Spleen (tissue), 11 donors: ENCODE measurements at regions not wholly inside any gene's neighbourhood (a gene's known extent, or its start where the extent isn't known, plus 50 kb on each side); places are given as distances from the start of the nearest gene placed in this dataset.

Experiments used
- DNase-seq: peaks from one replicate; pipeline ENCODE4 v3.0.0-alpha.2; 2020
- H3K27ac ChIP-seq, 8 donors: fragments of 200-600 bp; sonication (generic) in 7 of 8; 1 replicate in 4 of 8; 2 replicates in 4 of 8; pipeline versions ENCODE4 v1.5.0 to v1.8.0; 2016 to 2021; ENCODE audit warnings: inconsistent platforms in 4 of 8, mild to moderate bottlenecking in 4 of 8, moderate library complexity in 1 of 8
- H3K27me3 ChIP-seq, 7 donors: fragments of 200-600 bp; sonication (generic) in 6 of 7; replicated peaks in 1 of 7; 1 replicate in 4 of 7; 2 replicates in 3 of 7; pipeline versions ENCODE4 v1.5.0 to v1.8.0; 2016 to 2021; ENCODE audit warnings: inconsistent platforms in 3 of 7, mild to moderate bottlenecking in 1 of 7
- H3K36me3 ChIP-seq, 6 donors: fragments of 200-600 bp; sonication (generic) in 5 of 6; 1 replicate in 4 of 6; 2 replicates in 2 of 6; pipeline versions ENCODE4 v1.5.0 to v1.8.0; 2016 to 2021; ENCODE audit warnings: inconsistent platforms in 2 of 6
- H3K4me1 ChIP-seq, 6 donors: fragments of 200-600 bp; sonication (generic) in 5 of 6; 1 replicate in 3 of 6; 2 replicates in 3 of 6; pipeline versions ENCODE4 v1.5.0 to v1.8.0; 2016 to 2021; ENCODE audit warnings: inconsistent platforms in 3 of 6
- H3K4me3 ChIP-seq, 8 donors: fragments of 200-600 bp; sonication (generic) in 7 of 8; 1 replicate in 4 of 8; 2 replicates in 4 of 8; pipeline versions ENCODE4 v1.5.0 to v1.8.0; 2016 to 2021; ENCODE audit warnings: inconsistent platforms in 4 of 8, mild to moderate bottlenecking in 4 of 8, moderate library complexity in 2 of 8
- H3K9me3 ChIP-seq, 8 donors: fragments of 200-600 bp; sonication (generic) in 7 of 8; 1 replicate in 4 of 8; 2 replicates in 4 of 8; pipeline versions ENCODE4 v1.5.0 to v1.8.0; 2016 to 2021; ENCODE audit warnings: inconsistent platforms in 4 of 8
- CTCF ChIP-seq, 11 experiments: fragments of 200-600 bp in 7 of 11; fragments of 450-650 bp in 4 of 11; sonication (generic) in 4 of 11; IDR thresholded peaks in 8 of 11; conservative IDR thresholded peaks in 3 of 11; 1 replicate in 7 of 11; 2 replicates in 4 of 11; pipeline versions ENCODE4 v1.4.0 to v1.8.0; 2016 to 2021; ENCODE audit warnings: antibody characterized with exemption in 11 of 11, inconsistent platforms in 4 of 11, mild to moderate bottlenecking in 1 of 11
- POLR2A ChIP-seq, 3 donors: fragments of 450-650 bp; IDR thresholded peaks; one replicate each; pipeline ENCODE4 v1.5.1; 2017; ENCODE audit warnings: antibody characterized with exemption in 3 of 3, mild to moderate bottlenecking in 1 of 3
- POLR2AphosphoS5 ChIP-seq, 3 donors: sonication (generic); formaldehyde crosslinking; IDR thresholded peaks; one replicate each; pipeline ENCODE4 v1.5.1; 2017; ENCODE audit warnings: antibody characterized with exemption in 3 of 3
- WGBS, 5 donors: extraction: QIAGEN DNeasy Blood & Tissue Kit in 3 of 5; methylation state at CpG; one replicate each; pipeline versions ENCODE4 v1.1.5 to v1.1.7; 2013 to 2018; 5-methylcytosine and 5-hydroxymethylcytosine counted together
- intact Hi-C: fragments of 100-400 bp; cut with DNase I; formaldehyde crosslinking; loops from one replicate; pipeline ENCODE4 v1.15.0; 2023; ENCODE audit warnings: low total_unique reads
- donor health status: healthy with polysubstance abuse.
- donor health status: DM: no; HTN: no; CAD: no; lungs with moderate emphysema.
- donor health status: DM: no; HTN: no; CAD: no.
- donor health status: Bipolar disorder and iron deficiency.
- donor health status: healthy.
- donor health status: DM: no; HTN: no; CAD: no.
- donor health status: DM: yes; HTN: yes; CAD: no.

GRCh38 chr3:153042088-153042487, 119.9 kb upstream of the RAP2B start:
- 39 to 97% (median 78%) methylated on average over 1 of the region's 1 CpG for WGBS, 5 donors
- no peak for TF ChIP-seq CTCF (IDR thresholded peaks at IDR 0.05 in 8 of 11, conservative IDR thresholded peaks at IDR 0.05 in 3 of 11)
- no peak for TF ChIP-seq POLR2AphosphoS5 (IDR thresholded peaks at IDR 0.05)
- TF ChIP-seq POLR2A (IDR thresholded peaks at IDR 0.05): no peak
- H3K36me3 ChIP-seq: no peaks in the 10 kb centered on the region
- peaks cover 0 to 12% (median 7%) of the 10 kb centered on the region in 6 donors for H3K4me1 ChIP-seq
- intact Hi-C loops: loop anchor here (5.0 to 10.0 kb wide), 2 partner anchors 553 to 725 kb away; no protein-coding TSS in a partner anchor
- DNase-seq: no peak
- no peaks in the 10 kb centered on the region for H3K9me3 ChIP-seq
- H3K4me3 ChIP-seq: no peak overlapping the region
- H3K27ac ChIP-seq: no peak overlapping the region
- H3K27me3 ChIP-seq: peaks cover 0 to 4% (median 0%) of the 10 kb centered on the region in 7 donors

GRCh38 chr3:153043729-153044328, 118.2 kb upstream of the RAP2B start:
- no peak for TF ChIP-seq POLR2AphosphoS5 (IDR thresholded peaks at IDR 0.05)
- no peak for TF ChIP-seq POLR2A (IDR thresholded peaks at IDR 0.05)
- no peak for TF ChIP-seq CTCF (IDR thresholded peaks at IDR 0.05 in 8 of 11, conservative IDR thresholded peaks at IDR 0.05 in 3 of 11)
- WGBS, 5 donors: 57 to 87% (median 67%) methylated on average over 3 of the region's 3 CpGs
- Histone ChIP-seq H3K9me3 (no peaks in the 10 kb centered on the region), H3K4me1 (peaks cover 0 to 12% (median 7%) of the 10 kb centered on the region in 6 donors), H3K36me3 (no peaks in the 10 kb centered on the region), H3K27me3 (peaks cover 0 to 4% (median 0%) of the 10 kb centered on the region in 7 donors), H3K27ac (no peak overlapping the region), H3K4me3 (no peak overlapping the region)
- intact Hi-C loops: loop anchor here (5.0 to 10.0 kb wide), 2 partner anchors 551 to 723 kb away; no protein-coding TSS in a partner anchor
- no peak for DNase-seq

GRCh38 chr3:153045150-153045549, 116.9 kb upstream of the RAP2B start:
- intact Hi-C loops: loop anchor here (10.0 kb wide), 1 partner anchor 550 kb away; no protein-coding TSS in a partner anchor
- H3K4me1 ChIP-seq: peaks cover 0 to 12% (median 7%) of the 10 kb centered on the region in 6 donors
- H3K27ac ChIP-seq: no peak overlapping the region
- TF ChIP-seq CTCF (IDR thresholded peaks at IDR 0.05 in 8 of 11, conservative IDR thresholded peaks at IDR 0.05 in 3 of 11): no peak
- no peak for TF ChIP-seq POLR2A (IDR thresholded peaks at IDR 0.05)
- DNase-seq: no peak
- H3K36me3 ChIP-seq: no peaks in the 10 kb centered on the region
- peaks cover 0 to 4% (median 0%) of the 10 kb centered on the region in 7 donors for H3K27me3 ChIP-seq
- no peaks in the 10 kb centered on the region for H3K9me3 ChIP-seq
- no peak overlapping the region for H3K4me3 ChIP-seq

- no peak overlapping the region for H3K4me3 ChIP-seq
- TF ChIP-seq POLR2AphosphoS5 (IDR thresholded peaks at IDR 0.05) (no peak), CTCF (IDR thresholded peaks at IDR 0.05 in 8 of 11, conservative IDR thresholded peaks at IDR 0.05 in 3 of 11) (no peak), POLR2A (IDR thresholded peaks at IDR 0.05) (no peak)
- no peak for DNase-seq
- H3K4me1 ChIP-seq: no peaks in the 10 kb centered on the region
- 90 to 95% (median 92%) methylated on average over 6 of the region's 6 CpGs for WGBS, 5 donors
- H3K27me3 ChIP-seq: no peaks in the 10 kb centered on the region
- no peaks in the 10 kb centered on the region for H3K9me3 ChIP-seq
- H3K27ac ChIP-seq: no peak overlapping the region
- H3K36me3 ChIP-seq: no peaks in the 10 kb centered on the region
- intact Hi-C loops: no loop called here
Measured at GRCh38 chr3:153050978-153051377, 111.0 kb upstream of the RAP2B start.
